IPS DF 4.7 (cell line): ENCODE measurements at regions not wholly inside any gene's neighbourhood (a gene's known extent, or its start where the extent isn't known, plus 50 kb on each side); places are given as distances from the start of the nearest gene placed in this dataset.
"Not testable (repeated sequence)": the region's sequence is repeated elsewhere in the genome, so short reads cannot be mapped to it uniquely, and the experiment has no call there.

Source experiments
- DNase-seq: peaks from one replicate; pipeline ENCODE4 v3.0.0-alpha.2; 2013; ENCODE audit warnings: low spot score; ENCODE audit errors: extremely low read depth

- DNase-seq: no peak
Measured at GRCh38 chr1:234827181-234827580, 217.2 kb upstream of the IRF2BP2 start.

GRCh38 chr1:234826352-234826751, 216.4 kb upstream of the IRF2BP2 start:
- DNase-seq: no peak

GRCh38 chr1:234825498-234826165, 215.7 kb upstream of the IRF2BP2 start:
- no peak for DNase-seq

GRCh38 chr1:234824836-234825235, 214.9 kb upstream of the IRF2BP2 start:
- not testable (repeated sequence) for DNase-seq

GRCh38 chr1:234823191-234824176, 213.5 kb upstream of the IRF2BP2 start:
- no peak for DNase-seq

- DNase-seq: no peak
Measured at GRCh38 chr1:234821840-234822239, 211.9 kb upstream of the IRF2BP2 start.

- DNase-seq: no peak
Measured at GRCh38 chr1:234820597-234820996, 210.6 kb upstream of the IRF2BP2 start.

- DNase-seq: not testable (repeated sequence)
Measured at GRCh38 chr1:234819845-234820244, 209.9 kb upstream of the IRF2BP2 start.

GRCh38 chr1:234818040-234818387, 208.0 kb upstream of the IRF2BP2 start:
- DNase-seq: not testable (repeated sequence)

GRCh38 chr1:234817313-234818039, 207.5 kb upstream of the IRF2BP2 start:
- not testable (repeated sequence) for DNase-seq

GRCh38 chr1:234816864-234817263, 206.9 kb upstream of the IRF2BP2 start:
- not testable (repeated sequence) for DNase-seq

GRCh38 chr1:234816186-234816851, 206.3 kb upstream of the IRF2BP2 start:
- DNase-seq: not testable (repeated sequence)

- DNase-seq: not testable (repeated sequence)
Measured at GRCh38 chr1:234815295-234815815, 205.4 kb upstream of the IRF2BP2 start.

GRCh38 chr1:234814235-234814634, 204.3 kb upstream of the IRF2BP2 start:
- not testable (repeated sequence) for DNase-seq

GRCh38 chr1:234811824-234812223, 201.8 kb upstream of the IRF2BP2 start:
- not testable (repeated sequence) for DNase-seq

- DNase-seq: not testable (repeated sequence)
Measured at GRCh38 chr1:234810726-234811125, 200.7 kb upstream of the IRF2BP2 start.

GRCh38 chr1:234809854-234810245, 199.9 kb upstream of the IRF2BP2 start:
- DNase-seq: not testable (repeated sequence)

- not testable (repeated sequence) for DNase-seq
Measured at GRCh38 chr1:234808943-234809853, 199.2 kb upstream of the IRF2BP2 start.

GRCh38 chr1:234808459-234808858, 198.5 kb upstream of the IRF2BP2 start:
- not testable (repeated sequence) for DNase-seq

- DNase-seq: not testable (repeated sequence)
Measured at GRCh38 chr1:234807705-234808104, 197.7 kb upstream of the IRF2BP2 start.
